Right kidney (tissue), 1 donor: ENCODE measurements at regions not wholly inside any gene's neighbourhood (a gene's known extent, or its start where the extent isn't known, plus 50 kb on each side); places are given as distances from the start of the nearest gene placed in this dataset.

Source experiments
- DNase-seq: peaks from one replicate; pipeline ENCODE4 v3.0.0-alpha.2; 2016

DNA sequence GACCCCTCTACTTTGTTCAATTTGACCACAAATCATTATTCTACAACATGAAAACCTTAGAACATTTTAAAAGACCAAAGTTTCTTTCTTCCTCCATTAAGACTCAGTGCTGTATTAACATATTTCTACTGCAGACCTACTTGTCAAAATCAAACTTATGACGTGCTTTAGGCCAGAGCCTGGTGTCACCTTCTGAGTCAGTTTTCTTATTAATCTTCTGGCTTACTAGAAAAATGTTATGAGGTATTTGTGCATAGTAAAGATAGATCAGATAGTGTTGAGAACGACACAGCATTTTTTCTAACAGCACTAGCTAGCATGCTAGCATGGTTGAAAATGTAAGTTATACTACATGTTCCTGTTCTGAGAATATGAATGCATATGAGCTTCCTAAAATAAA, 333.6 kb upstream of the FAM241A start:
- DNase-seq, result no peak

DNA sequence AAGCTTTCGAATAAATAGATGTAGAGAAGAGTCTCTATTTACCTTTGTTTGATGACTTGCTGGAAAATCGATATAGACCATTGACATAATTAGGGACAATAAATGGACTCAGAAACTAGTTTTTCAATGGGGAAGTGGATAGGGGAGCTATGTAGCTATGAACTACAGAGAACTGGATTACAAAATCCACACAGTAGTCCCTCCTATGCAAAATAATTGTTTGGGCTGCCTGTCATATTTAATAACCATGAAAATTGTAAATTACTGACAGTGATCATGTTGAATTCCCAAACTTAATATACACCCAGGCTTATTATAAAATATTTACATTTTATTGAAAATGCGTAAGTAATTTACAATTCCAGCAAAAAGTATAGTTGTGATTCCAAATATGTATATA, 333.1 kb upstream of the FAM241A start:
- no peak for DNase-seq

DNA sequence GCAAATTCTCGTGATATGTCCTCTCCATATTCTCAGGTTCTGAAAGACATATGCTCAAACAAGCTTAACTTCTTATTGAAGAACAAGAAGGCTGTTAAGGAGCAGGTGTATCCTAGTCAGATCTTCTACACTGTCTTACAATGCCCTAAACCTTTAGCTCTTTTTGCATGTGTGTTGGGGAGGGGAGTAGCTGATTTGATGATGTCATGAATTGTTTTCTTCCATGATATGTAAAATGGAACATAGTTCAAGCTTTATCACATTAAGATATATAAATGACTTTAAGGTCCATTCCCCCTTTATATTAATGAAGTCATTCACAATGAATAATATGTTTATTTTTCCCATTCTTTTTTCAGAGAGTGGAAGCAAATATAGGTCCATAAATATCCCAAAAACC, 332.5 kb upstream of the FAM241A start:
- DNase-seq, result no peak

DNA sequence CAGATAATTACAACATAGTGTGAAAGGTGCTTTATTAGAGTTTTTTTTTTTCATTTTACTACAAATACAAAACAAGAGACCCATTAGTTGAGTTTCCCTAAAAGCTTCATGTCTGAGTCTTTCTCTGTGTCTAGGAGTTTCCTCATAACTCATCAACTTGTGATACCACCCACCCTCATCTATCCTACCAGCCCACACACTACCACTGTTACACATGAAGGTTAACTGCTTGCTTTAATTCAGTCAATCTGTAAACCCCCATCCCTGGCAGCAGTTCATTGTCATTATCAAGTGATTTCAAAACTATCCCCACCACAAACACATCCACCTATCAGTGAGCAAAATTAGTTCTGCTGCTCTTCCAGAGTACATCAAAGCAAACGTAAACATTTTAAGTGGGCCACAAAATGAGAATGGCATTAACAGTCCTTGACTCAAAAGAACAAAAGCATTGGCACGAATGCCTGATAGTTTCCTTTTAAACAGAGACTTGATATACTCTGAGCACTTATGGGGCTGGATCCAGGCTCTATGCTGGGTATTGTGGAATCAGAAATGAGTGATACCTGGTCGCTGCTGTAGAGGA, 331.6 kb upstream of the FAM241A start:
- no peak for DNase-seq

DNA sequence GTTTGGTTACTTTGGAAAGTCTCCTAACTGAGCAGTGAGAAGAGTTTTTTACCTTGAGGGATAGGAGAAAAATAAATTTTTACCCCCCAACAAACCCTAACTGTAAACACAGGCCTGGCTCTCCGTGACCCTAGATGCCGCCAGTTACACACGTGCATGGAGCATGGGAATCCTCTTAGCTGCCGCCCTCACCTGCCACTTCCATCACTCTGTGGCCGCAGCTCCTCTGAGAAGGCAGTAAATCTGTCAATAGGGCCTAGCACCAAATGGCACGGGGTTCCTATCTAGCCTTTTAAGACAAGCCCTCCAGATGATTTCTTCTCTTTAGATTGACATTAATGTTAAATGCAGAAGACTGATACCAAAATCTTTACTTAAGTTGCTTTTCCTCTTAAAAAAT, 330.3 kb upstream of the FAM241A start:
- DNase-seq, result no peak

DNA sequence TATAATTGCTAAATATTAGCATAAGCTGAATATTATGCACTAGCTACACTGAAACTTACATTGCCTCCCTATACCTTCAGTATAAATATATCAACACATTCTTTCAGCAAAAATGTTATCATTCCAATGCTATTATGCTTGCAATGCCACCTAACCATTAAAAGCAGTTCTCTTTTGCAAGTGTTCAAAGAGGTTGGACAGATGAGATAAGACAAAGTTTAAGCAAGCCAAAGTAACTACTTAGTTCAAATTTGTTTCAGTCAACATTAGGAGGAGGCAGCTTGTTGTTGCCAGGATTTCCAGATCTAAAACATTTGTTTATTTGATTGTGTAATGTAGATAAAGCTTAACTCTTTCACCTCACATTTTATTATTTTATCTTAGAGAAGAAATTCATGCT, 323.9 kb upstream of the FAM241A start:
- DNase-seq, result no peak

DNA sequence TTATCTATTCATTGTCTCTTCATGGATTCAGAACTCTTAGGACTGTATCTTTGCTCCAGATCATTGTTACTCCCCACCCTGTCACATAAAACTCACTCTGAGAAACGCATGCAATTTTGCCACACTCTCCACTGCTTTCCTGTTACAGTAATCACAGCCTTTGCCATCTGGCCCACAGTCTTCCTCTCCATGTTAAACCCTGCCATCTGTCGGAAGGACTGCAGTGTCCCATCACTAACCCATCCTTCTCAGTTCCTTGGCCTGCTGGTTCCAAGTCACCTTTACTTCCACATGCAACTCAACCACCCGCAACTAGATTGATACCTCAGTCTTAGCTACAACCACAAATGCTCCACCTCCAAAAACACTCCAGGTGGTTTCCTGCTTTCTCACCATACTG, 308.7 kb upstream of the FAM241A start:
- no peak for DNase-seq

DNA sequence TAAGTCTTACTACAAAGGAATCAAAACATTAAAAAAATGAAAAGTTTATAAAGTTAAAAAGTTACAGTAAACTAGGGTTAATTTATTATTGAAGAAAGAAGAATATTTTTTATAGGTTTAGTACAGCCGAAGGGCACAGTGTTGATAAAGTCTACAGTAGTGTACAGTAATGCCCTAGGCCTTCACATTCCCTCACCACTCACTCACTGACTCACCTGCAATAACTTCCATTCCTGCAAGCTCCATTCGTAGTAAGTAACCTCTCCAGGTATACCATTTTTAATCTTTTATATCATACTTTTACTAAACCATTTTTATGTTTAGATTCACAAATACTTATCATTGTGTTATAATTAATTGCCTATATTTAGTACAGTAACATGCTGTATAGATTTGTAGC, 307.5 kb upstream of the FAM241A start:
- no peak for DNase-seq

DNA sequence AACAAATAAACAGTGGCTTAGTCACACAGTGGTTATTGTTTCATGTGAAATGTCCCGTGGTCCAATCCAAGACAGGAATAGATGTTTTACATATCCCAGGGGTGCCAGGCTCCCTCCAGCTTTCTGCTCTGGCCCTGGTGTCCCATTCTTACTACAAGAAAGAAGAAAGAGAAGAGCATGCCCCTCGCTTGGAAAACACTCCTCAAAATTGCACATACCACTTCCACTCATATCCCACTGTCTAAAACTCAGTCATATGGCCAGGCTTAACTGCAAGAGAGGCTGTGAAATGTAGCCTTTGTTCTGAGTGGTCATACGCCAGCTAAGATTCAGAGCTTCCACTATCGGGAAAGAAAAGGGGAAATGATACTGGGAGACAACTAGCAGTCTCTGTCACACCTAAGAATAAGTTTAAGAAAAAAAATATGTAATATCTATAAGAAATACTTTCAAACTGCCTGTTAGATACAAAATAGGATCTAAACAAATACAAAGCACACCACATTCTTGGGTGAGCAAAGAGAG, 306.8 kb upstream of the FAM241A start:
- no peak for DNase-seq

DNA sequence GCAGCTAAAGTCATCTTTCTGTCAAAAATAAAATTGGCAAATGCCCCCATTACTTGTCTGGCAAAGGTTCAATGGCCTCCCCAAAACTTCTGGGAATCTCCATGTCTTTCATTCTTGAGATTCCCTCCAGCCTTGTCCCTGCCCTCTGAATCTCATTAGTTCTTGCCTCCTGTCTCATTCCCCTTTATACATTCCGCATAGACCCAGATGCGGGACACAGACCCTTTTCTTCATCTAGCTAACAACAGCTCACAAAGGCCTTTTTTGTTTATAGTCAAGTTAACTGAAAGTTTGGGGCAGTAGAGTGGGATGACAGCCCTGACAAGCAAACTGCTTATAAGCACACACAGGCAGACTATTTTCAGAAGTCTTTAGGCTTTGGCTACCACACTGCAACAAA, 306.1 kb upstream of the FAM241A start:
- no peak for DNase-seq

DNA sequence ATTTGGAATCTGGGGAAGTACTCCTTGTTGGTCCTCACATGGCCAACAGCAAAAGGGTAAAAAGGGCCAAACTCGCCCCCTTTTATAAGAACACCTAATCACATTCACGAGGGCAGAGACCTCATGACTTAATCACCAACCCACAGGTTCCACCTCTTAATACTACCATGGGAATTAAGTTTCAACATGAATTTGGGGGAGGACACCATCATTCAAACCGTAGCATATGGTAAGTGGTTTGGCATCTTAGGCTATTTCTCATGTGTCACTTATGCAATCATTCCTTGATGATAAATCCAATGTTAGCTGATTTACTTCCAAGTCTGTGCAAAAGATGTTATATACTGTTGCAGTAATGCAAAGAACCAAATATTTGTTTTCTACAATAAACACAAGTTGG, 302.9 kb upstream of the FAM241A start:
- DNase-seq, result no peak

DNA sequence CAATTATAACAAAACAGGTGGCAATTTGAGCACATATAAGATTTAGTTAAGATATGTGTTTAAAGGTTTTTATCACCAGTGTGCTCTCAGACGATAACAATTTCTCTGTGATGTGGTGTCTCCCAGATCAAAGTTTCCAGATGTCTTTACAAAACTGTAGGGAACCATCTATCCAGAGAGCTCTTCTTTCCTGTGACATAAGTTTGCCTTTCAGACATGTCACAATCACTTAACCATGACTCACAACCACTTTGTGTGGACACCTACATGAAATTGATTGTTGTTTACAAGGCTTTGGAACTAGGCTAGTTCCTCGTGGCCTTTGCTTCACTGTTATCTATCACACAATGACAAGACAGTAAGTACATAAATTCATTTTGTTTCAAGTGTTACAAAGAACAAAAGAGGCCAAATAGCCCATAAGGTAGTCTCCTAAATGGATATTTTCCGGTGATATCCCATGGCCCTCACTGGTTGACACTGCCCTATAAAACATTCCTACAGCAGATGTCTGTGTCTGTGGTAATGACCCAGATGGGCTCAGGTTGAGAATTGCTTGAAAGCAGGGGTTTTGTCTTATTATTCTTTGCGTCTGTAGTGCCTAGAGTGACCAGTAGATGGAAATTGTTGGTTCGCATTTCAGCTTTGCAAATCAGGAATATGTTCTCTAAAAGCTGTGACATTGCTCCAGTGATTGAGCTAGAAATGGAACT, 297.8 kb upstream of the FAM241A start:
- DNase-seq, result no peak

DNA sequence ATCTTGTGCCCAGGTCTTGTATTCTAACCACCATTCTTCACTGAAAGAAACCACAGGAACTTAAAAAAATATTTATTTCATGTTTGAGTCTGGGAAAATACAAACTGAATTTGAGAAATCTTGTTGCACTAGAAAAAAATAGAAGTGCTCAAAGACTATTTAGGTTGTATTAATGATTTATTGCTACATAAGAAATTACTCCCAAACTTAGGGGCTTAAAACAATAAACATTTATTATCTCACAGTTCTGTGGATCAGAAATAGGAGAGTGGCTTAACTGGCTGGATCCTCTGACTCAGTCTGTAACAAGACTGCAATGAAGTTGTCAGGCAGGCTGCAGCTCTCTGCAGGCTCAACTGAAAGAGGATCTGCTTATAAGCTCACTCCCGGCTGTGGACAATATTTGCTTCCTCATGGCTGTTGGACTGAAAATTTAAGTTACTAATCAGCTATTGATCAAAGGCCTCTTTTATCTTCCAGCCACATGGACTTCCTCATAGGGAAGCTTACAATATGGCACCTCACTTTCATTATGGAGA, 295.4 kb upstream of the FAM241A start:
- no peak for DNase-seq

DNA sequence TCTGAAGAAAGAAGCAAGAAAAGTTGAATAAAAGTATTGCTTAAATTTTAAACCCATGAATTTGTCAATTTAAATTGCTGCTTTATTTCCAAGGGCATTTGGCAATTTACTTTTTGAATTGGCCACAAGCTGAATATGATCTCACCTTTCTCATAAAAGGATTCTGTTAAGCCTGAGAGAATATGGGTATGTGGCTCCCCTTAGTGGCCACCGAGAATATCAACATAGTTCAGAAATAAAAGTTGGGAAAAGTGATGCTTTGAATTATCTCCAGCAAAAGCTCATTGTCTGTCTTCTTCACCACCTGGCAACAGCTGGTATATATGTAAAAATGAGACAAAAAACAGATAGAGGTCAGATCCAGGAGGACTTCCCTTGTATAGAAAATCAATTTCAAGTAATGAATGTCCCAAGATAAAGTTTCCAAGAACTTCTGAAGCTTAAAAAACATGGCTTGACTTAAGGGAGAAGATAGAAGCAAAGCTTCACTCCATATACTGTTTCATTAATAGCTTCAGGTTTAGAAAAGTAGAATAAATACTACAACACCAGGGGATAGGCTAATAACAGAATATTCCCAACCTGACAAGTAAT, 290.7 kb upstream of the FAM241A start:
- peak; percentile 15 for DNase-seq

DNA sequence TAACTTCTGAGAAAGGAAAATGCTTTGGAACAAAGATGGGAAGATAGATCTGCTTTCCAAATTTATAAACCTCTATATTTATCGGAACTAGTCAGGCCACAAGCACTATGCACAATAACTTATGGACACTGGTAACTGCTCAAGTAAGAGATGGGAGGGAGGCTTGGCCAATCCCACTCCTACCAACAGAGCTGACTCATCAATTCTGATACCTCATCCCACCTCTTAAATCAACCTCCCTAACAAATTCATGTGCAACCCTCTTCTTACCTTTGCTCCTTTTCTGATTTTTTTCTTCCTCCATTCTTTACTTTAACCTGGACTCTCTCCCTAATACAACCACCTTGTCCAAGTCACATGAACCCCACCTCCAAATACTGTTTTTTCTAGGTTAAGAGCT, 289.9 kb upstream of the FAM241A start:
- no peak for DNase-seq

DNA sequence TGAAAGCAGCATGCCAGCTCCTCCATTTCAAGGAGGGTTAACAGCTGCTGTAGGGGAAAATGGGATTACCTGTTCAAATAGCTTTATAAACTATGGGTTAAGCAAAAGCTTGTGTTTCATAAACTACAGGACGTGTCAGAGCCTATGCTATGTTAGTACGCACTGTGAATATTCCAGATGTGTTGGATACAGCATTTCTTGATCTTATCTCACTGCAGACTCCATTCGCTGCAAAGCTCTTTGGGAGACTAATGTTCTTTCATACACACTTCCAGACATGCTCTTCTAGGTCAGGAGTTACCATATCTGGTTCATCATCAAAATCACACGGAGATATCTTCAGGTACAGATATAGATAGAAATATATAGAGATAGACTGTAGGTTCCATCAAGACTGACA, 281.2 kb upstream of the FAM241A start:
- no peak for DNase-seq

DNA sequence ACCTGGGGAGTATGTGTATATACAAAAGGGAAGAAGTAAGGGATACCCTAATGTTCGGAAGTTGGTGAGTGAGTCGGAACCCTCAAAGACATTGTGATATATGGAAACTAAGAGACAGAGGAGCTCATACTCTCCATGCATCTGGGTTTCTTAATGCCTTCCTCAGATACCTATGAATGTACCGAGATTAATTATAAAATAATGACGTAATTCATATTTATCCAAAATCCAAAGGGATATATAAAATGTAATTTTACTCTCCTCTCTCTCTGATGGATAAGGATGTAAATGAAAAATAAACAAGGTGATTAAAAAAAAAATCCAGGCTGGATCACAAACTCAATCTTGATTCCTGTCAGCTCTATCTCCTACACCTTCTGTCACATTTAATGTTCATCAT, 275.9 kb upstream of the FAM241A start:
- DNase-seq, result no peak

DNA sequence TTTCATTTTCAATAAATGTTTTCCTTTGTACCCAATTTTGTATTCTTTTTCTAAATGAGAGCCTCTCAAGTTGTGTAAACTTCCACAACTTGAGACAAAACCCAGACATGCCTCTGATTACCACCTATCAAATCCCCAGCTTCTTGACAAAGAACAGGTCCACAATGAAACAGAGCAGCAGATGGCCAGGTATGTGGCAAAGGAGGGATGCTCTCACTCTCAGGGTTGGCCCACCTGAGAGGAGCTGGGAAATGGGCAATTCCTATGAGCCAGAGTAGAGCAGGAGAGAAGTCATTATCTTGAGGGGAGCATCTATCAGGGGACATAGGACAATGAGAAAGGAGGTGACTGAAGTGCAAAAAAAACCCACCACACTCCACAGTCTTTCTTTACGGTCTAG, 273.5 kb upstream of the FAM241A start:
- DNase-seq, result no peak

DNA sequence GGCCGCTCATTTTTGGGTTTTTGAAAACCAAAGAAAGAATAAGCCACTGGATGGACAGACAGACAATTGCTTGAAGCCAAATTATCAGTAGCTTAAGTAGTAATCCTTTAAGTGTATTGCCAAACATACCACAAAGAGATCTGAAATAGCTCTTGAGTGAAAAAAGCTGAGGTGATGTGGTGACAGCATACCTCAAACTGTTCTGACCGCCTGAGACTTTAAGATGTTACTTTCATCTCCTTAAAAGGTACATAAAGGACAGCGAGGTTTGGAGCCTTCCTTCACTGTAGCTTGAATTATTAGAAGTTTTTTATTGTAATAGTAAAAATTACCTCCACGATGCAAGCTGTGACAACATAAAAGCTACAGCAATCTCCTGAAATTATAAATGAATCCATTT, 271.5 kb upstream of the FAM241A start:
- DNase-seq, result no peak

DNA sequence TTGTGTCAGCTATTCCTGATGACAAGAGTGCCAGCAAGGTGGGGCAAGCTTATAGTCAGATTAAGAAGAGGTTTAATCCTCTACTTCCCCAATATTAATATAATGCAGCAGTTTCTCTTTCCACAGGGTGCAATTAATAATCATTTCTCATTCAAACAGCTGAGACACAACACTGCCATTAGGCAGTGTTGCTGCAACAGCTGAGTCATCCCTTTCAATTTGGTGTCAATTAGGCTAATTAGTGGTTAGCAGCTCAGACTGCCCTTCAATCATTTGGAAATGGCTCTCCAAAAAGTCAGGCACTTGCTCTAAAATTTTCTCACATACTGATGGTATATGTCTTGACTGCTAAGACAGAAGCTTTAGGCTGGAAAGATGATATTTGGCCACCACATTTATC, 265.7 kb upstream of the FAM241A start:
- DNase-seq, result no peak

DNA sequence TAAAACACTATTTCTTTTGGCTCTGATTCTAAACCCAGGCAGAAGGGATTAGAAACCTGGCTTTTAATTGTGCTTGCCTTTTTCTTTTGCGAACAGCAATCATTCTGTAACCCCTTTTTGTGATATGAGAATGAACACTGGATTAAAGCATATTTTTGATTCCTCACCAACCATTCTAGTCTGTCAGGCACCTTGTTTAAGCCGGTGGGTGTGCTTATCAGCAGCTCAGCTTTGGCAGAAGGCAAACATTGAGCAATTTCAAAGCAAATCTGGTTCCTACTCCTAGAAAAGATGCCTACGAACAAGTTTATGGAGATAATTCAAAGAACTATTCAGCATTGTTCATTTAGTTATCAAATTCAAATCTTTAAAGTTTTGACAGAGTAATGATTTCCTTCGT, 265.1 kb upstream of the FAM241A start:
- no peak for DNase-seq

DNA sequence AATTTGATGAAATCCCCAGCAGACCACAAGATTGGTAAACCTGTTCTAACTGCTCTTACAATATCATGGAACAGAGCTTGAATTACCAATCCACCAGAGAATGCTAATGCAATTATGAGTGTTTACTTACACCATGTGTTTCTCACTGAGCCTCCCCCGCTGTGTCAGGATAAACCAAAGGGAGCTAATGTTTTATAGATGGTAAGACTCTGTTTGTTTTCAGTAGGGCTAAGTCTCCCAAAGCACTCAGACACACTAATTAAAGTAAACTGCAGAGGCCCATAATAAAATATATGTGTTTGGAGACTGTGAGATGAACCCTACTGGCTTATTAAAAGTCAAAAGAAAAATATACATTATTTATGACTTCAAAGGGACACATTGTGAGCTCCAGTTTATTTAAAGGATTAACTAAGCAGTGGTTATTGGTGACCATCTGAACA, 261.7 kb upstream of the FAM241A start:
- DNase-seq, result no peak

DNA sequence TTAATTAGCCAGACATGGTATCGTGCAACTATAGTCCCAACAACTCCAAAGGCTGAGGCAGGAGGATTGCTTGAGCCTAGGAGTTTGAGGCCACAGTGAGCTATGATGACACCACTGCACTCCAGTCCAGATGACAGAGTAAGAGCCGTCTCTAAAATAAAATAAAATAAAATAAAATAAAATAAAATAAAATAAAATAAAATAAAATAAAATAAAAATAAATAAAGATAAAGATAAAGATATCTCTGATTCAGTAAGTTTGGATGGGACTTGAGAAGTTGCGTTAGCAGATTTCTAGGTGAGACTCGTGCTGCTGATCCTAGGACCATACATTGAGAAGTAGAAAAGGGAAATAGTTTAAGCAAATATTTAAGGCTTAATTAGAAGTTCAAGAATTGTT, 254.8 kb upstream of the FAM241A start:
- DNase-seq, result no peak

DNA sequence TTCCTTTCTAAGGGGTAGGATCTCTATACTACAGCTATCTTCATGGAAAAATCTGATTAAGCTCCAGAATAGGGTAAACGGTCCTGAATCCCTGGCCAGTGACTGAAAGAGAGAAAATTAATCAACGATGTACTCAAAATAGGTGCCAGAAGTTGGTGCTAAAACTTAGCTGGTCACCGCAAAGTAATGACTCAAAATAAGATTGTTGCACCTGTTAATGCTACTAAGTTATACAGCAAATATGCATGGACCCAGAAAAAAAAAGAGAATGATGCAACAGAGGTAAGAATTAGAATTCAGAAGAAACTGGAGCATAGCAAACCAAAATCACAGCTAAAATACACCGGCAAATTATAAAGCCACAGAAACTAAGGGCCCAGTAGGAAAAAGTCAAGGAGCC, 239.7 kb upstream of the FAM241A start:
- no peak for DNase-seq
